PC-9 (cell line): ENCODE measurements at regions not wholly inside any gene's neighbourhood (a gene's known extent, or its start where the extent isn't known, plus 50 kb on each side); places are given as distances from the start of the nearest gene placed in this dataset.

ENCODE experiments used
- BruUV-seq: library from RNA; stranded (reverse); fragments of 400-500 nt; replicated peaks from 2 replicates; lab custom pipeline; 2021; lab: Mats Ljungman, UMichigan
- CTCF ChIA-PET: fragments of 300-600 bp; sonication (Branson Sonifier 250); formaldehyde crosslinking; loops from one replicate; lab custom pipeline; 2022; ENCODE audit warnings: antibody characterized with exemption; lab: Charles Lee
- POLR2A ChIA-PET: fragments of 300-600 bp; sonication (Branson Sonifier 250); formaldehyde crosslinking; loops from one replicate; lab custom pipeline; 2022; ENCODE audit warnings: antibody characterized with exemption; ENCODE audit not compliant: unreplicated experiment; lab: Charles Lee
- DNase-seq, 2 experiments: peaks; one replicate each; pipeline versions ENCODE4 v3.0.0 to v3.0.0-alpha.2; 2015 to 2022; ENCODE audit warnings: mixed read lengths in 1 of 2
- H2AFZ ChIP-seq: fragments of 200-600 bp; sonication (generic); 2 replicates; pipeline ENCODE4 v1.8.1; 2017; ENCODE audit warnings: antibody characterized with exemption
- H3F3A ChIP-seq: fragments of 200-600 bp; sonication (generic); 2 replicates; pipeline ENCODE4 v1.8.1; 2017; ENCODE audit warnings: antibody characterized with exemption, mild to moderate bottlenecking, low read depth; ENCODE audit not compliant: insufficient read depth
- H3K27ac ChIP-seq: fragments of 200-600 bp; sonication (generic); 2 replicates; pipeline ENCODE4 v1.6.1; 2016; ENCODE audit warnings: mixed run types
- H3K27me3 ChIP-seq: fragments of 200-600 bp; sonication (generic); 2 replicates; pipeline ENCODE4 v1.6.1; 2016; ENCODE audit warnings: low read depth, mixed run types; ENCODE audit not compliant: insufficient read depth
- H3K36me3 ChIP-seq: fragments of 200-600 bp; sonication (generic); 2 replicates; pipeline ENCODE4 v1.6.1; 2016; ENCODE audit warnings: low read depth, mixed run types
- H3K4me1 ChIP-seq: fragments of 200-600 bp; sonication (generic); replicated peaks from 2 replicates; pipeline ENCODE4 v1.6.1; 2016; ENCODE audit warnings: mixed run types; ENCODE audit not compliant: insufficient read depth
- H3K4me2 ChIP-seq: fragments of 200-600 bp; sonication (generic); 2 replicates; pipeline ENCODE4 v1.6.1; 2017; ENCODE audit warnings: mixed run types
- H3K4me3 ChIP-seq: fragments of 200-600 bp; sonication (generic); 2 replicates; pipeline ENCODE4 v1.6.1; 2016; ENCODE audit warnings: mixed run types
- H3K79me2 ChIP-seq: fragments of 200-600 bp; sonication (generic); 2 replicates; pipeline ENCODE4 v1.6.1; 2017; ENCODE audit warnings: low read depth, mixed run types
- H3K9me2 ChIP-seq: fragments of 200-600 bp; sonication (generic); 2 replicates; pipeline ENCODE4 v1.8.1; 2017; ENCODE audit warnings: mild to moderate bottlenecking; ENCODE audit not compliant: insufficient read depth
- H3K9me3 ChIP-seq: fragments of 200-600 bp; sonication (generic); 2 replicates; pipeline ENCODE4 v1.8.1; 2016; ENCODE audit warnings: low read depth; ENCODE audit not compliant: insufficient read depth
- H4K20me1 ChIP-seq: fragments of 200-600 bp; sonication (generic); 2 replicates; pipeline ENCODE4 v1.8.1; 2017; ENCODE audit not compliant: insufficient read depth
- CTCF ChIP-seq: fragments of 200-600 bp; sonication (generic); conservative IDR thresholded peaks from 2 replicates; pipeline ENCODE4 v1.6.1; 2017; ENCODE audit warnings: mixed run types, antibody characterized with exemption, mild to moderate bottlenecking, moderate library complexity
- EZH2 ChIP-seq: fragments of 200-600 bp; sonication (generic); IDR thresholded peaks from 2 replicates; pipeline ENCODE4 v1.8.0; 2017; ENCODE audit warnings: antibody characterized with exemption, low read depth
- intact Hi-C: fragments of 100-400 bp; cut with micrococcal nuclease; formaldehyde crosslinking; loops from one replicate; pipeline ENCODE4 v1.10.0; 2022; ENCODE audit not compliant: unreplicated experiment

DNA sequence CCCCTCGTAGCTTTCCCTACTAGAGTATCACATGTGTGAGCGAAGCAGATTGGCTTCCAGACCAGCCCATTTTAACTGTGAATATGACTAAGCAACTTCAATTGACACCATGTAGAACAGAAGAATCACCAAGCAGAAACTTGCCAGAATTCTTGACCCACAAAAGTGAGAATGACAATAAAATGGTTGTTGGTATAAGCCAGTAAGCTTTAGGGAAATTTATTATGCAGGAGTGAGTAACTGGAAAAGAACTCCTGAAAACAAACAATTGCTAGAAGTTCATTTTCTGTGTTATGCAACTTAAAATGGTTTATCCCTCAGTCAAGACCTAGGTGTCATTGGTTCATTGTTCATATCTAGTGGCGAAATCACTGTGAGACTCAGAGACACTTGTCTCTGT lies 303.1 kb downstream of the DMRT2 start:
- no TSS peak for BruUV-seq
- no peak overlapping the region for H2AFZ ChIP-seq
- intact Hi-C loops = no loop called here
- H3K4me3 ChIP-seq = no peak overlapping the region
- H3K9me2 ChIP-seq = no peaks in the 10 kb centered on the region
- no peaks in the 10 kb centered on the region for H3K27me3 ChIP-seq
- no peaks in the 10 kb centered on the region for H3K79me2 ChIP-seq
- H3K4me2 ChIP-seq = no peak overlapping the region
- H3K4me1 ChIP-seq = no peaks in the 10 kb centered on the region
- no peaks in the 10 kb centered on the region for H3K9me3 ChIP-seq
- no peaks in the 10 kb centered on the region for H3F3A ChIP-seq
- TF ChIP-seq CTCF = no peak
- no peak for TF ChIP-seq EZH2
- no peaks in the 10 kb centered on the region for H4K20me1 ChIP-seq
- ChIA-PET POLR2A (no interaction called here), CTCF (no interaction called here)
- H3K36me3 ChIP-seq = no peaks in the 10 kb centered on the region
- no peak overlapping the region for H3K27ac ChIP-seq
- no peak for DNase-seq

DNA sequence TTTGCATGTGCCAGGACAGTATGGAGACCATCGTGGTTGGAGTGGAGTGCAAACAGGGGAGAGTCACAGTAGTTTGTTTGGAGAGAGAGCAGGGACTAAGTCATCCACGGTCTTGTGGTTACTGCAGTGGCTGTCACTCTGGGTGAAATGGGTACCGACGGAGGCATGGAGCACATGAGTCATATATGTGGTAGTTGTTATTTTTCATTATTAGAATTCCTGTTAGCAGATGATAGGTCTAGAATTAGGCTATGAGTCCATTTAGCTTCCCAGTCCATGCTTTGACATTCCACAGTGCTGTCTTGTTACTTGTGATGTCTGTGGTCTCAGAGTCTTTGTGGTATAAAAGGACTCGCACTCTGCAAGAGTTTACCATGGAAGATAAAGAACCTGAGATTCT lies 303.9 kb downstream of the DMRT2 start:
- H3F3A ChIP-seq = no peaks in the 10 kb centered on the region
- no peak for DNase-seq
- no peaks in the 10 kb centered on the region for H3K9me3 ChIP-seq
- intact Hi-C loops = no loop called here
- TF ChIP-seq EZH2 (no peak), CTCF (no peak)
- CTCF ChIA-PET = no interaction called here
- POLR2A ChIA-PET = no interaction called here
- no peak overlapping the region for H3K4me3 ChIP-seq
- no peaks in the 10 kb centered on the region for H3K4me1 ChIP-seq
- H3K4me2 ChIP-seq = no peak overlapping the region
- H3K27me3 ChIP-seq = no peaks in the 10 kb centered on the region
- H3K79me2 ChIP-seq = no peaks in the 10 kb centered on the region
- H3K36me3 ChIP-seq = no peaks in the 10 kb centered on the region
- no peaks in the 10 kb centered on the region for H4K20me1 ChIP-seq
- H3K27ac ChIP-seq = no peak overlapping the region
- no TSS peak for BruUV-seq
- H2AFZ ChIP-seq = no peak overlapping the region
- H3K9me2 ChIP-seq = no peaks in the 10 kb centered on the region

DNA sequence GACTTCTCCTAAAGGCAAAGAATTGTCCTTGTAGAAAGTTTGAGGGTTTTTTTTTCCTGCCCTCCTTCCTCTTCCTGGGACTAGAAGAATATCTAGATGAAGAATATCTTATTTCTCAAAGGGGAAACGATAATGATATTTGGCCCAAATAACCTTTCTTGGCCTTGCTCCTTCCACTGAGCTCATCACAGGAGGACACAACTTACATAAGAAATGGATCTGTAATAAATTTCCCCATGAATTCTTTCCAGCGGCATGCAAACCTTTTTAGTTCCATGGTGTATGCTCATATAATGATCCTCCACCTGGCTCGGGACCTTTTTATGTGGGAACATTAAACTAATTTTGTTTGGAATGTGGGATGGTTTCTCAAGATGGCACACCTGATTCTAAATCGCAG lies 304.4 kb downstream of the DMRT2 start:
- ChIA-PET POLR2A (no interaction called here), CTCF (no interaction called here)
- intact Hi-C loops = no loop called here
- no peak overlapping the region for H3K4me2 ChIP-seq
- H3K27ac ChIP-seq = no peak overlapping the region
- H3K4me1 ChIP-seq = no peaks in the 10 kb centered on the region
- no peaks in the 10 kb centered on the region for H3F3A ChIP-seq
- H3K79me2 ChIP-seq = no peaks in the 10 kb centered on the region
- no peak overlapping the region for H3K4me3 ChIP-seq
- no peak for DNase-seq
- H3K27me3 ChIP-seq = no peaks in the 10 kb centered on the region
- H3K9me2 ChIP-seq = no peaks in the 10 kb centered on the region
- H3K9me3 ChIP-seq = no peaks in the 10 kb centered on the region
- H2AFZ ChIP-seq = no peak overlapping the region
- no peaks in the 10 kb centered on the region for H3K36me3 ChIP-seq
- H4K20me1 ChIP-seq = no peaks in the 10 kb centered on the region
- no peak for TF ChIP-seq EZH2
- no peak for TF ChIP-seq CTCF
- BruUV-seq = no TSS peak
